GOT3 (cell line): ENCODE measurements at regions not wholly inside any gene's neighbourhood (a gene's known extent, or its start where the extent isn't known, plus 50 kb on each side); places are given as distances from the start of the nearest gene placed in this dataset.

Experiments used
- DNase-seq: peaks from one replicate; lab custom pipeline; 2025; ENCODE audit warnings: mixed read lengths; lab: John Stamatoyannopoulos, UW

- DNase-seq, result no peak
These were observed 217.5 kb upstream of the RIOK2 start for GRCh38 chr5:97400537-97400936.

GRCh38 chr5:97405941-97406340 lies 222.9 kb upstream of the RIOK2 start:
- DNase-seq, result no peak

GRCh38 chr5:97406946-97407676 lies 224.1 kb upstream of the RIOK2 start:
- no peak for DNase-seq

- DNase-seq, result no peak
These were observed 225.3 kb upstream of the RIOK2 start for GRCh38 chr5:97408331-97408730.

- DNase-seq, result no peak
These were observed 229.9 kb upstream of the RIOK2 start for GRCh38 chr5:97412959-97413358.

GRCh38 chr5:97417986-97418385 lies 234.9 kb upstream of the RIOK2 start:
- no peak for DNase-seq

GRCh38 chr5:97418462-97418861 lies 235.4 kb upstream of the RIOK2 start:
- DNase-seq, result no peak

GRCh38 chr5:97420646-97421045 lies 237.6 kb upstream of the RIOK2 start:
- DNase-seq, result no peak

GRCh38 chr5:97422678-97423077 lies 239.6 kb upstream of the RIOK2 start:
- DNase-seq, result no peak

GRCh38 chr5:97425511-97425910 lies 242.5 kb upstream of the RIOK2 start:
- DNase-seq, result no peak

GRCh38 chr5:97427235-97427634 lies 244.2 kb upstream of the RIOK2 start:
- DNase-seq, result no peak

- DNase-seq, result no peak
These were observed 251.0 kb upstream of the RIOK2 start for GRCh38 chr5:97434021-97434420.

- no peak for DNase-seq
These were observed 253.4 kb upstream of the RIOK2 start for GRCh38 chr5:97436405-97436804.

- DNase-seq, result no peak
These were observed 260.7 kb upstream of the RIOK2 start for GRCh38 chr5:97443740-97444139.

- DNase-seq, result no peak
These were observed 266.1 kb upstream of the RIOK2 start for GRCh38 chr5:97449172-97449571.

GRCh38 chr5:97452646-97453045 lies 269.6 kb upstream of the RIOK2 start:
- DNase-seq, result no peak

GRCh38 chr5:97453263-97453662 lies 270.2 kb upstream of the RIOK2 start:
- no peak for DNase-seq

GRCh38 chr5:97454015-97454414 lies 271.0 kb upstream of the RIOK2 start:
- no peak for DNase-seq

GRCh38 chr5:97455996-97456395 lies 272.9 kb upstream of the RIOK2 start:
- no peak for DNase-seq

GRCh38 chr5:97458851-97459250 lies 275.8 kb upstream of the RIOK2 start:
- no peak for DNase-seq

- DNase-seq, result no peak
These were observed 288.9 kb upstream of the RIOK2 start for GRCh38 chr5:97471951-97472350.

- no peak for DNase-seq
These were observed 292.8 kb upstream of the RIOK2 start for GRCh38 chr5:97475847-97476246.

GRCh38 chr5:97476852-97477534 lies 293.9 kb upstream of the RIOK2 start:
- DNase-seq, result no peak

- DNase-seq, result no peak
These were observed 295.4 kb upstream of the RIOK2 start for GRCh38 chr5:97478483-97478882.
